ENCODE measurements at regions not wholly inside any gene's neighbourhood (a gene's known extent, or its start where the extent isn't known, plus 50 kb on each side); places are given as distances from the start of the nearest gene placed in this dataset.

DNA sequence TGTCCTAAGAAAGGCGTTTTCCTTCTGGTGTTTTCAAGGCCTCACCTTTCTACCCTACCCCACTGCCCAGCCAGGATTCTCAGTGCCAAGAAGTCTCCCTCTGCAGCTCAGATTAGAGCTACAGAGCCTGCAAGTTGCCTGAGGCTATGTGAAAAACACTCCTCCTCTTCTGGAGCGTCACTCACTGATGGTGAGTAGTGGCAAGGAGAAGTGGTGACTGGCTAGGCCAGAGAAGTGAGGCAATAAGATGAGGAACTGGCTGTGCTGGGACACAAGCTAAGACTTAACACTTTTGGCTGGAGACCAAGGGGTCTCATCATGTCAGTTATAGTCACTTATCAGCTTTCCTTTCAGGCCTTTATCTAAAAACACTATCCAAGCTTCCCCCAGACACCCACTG is 86.7 kb upstream of the PRKAR2B start:
- peak; percentile 81 for DNase-seq (ENCODE audit: low read depth)

DNA sequence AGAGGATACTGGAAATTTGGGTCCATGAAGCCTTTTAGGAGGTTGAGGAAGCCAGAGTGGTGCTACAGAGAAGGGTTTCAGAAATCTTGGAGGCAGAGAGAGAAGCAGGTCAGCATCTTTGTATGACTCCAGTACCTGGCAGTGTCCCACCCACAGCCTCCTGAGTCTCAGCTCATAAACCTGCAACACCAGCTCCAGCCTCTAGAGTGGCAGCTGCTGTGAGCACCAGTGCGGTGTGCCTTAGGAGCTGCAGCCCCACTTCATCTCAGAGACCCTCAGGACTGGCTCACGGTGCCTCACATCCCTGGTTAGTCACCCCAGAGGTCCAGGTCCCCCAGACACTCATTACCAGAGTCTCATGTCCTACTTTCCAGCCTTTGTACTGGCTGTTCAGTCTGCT is 84.8 kb upstream of the PRKAR2B start:
- DNase-seq (ENCODE audit: low read depth) = no peak

DNA sequence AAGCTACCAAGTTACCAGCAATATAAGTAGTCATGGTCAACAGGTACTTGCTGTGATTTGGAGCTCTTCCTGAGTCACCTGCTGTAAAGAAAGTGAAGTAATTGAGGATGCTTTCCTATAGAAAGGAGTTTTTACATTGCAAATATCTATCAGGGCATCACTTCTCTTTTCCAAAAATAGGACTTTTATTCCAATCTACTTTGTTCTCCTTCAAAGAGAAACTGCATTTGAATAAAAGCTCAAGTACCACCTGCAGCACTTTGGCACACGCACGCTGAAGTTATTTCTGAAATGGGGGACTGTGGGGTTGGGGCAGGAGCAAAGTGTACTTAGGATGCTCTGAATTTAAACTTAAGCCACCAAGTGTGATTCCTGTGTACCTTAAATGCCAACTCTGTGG is 81.8 kb upstream of the PRKAR2B start:
- DNase-seq (ENCODE audit: low read depth) = no peak

DNA sequence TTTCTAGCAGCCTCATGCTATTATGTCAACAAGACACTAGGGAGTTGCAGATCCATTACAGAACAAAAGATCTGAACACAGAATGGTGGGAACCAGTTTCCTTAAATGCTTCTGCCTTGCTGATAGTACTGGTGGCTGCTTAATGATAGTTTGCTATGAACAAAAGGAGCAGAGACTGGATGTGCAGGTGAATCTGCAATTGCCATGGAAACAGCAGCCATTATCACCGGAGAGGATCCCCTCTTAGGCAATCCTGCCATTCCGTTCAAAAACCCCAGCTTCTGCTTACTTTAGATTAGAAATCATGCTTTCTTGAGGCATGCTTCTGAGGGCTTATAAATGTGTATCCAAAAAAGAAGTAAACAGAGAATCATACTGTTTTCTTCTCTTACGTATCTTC is 80.0 kb upstream of the PRKAR2B start:
- no peak for DNase-seq (ENCODE audit: low read depth)

DNA sequence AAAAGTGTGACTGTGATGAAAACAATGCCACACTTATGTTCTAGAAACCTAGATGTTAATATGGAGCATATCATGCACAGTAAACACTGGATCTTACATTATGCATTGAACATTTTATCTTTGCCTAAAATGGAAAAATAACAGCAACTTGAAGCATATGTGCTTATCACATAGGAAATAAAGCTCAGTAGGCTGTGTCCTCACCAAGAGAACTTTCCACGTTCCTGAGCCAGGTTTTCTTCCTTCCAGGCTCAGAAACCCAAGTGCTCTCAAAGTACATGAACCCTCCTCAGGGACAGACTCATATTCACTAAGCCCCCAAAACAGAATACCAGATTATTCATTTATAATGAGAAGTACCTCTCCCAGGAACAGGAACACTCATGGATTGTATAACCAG is 79.4 kb upstream of the PRKAR2B start:
- DNase-seq (ENCODE audit: low read depth) = no peak

DNA sequence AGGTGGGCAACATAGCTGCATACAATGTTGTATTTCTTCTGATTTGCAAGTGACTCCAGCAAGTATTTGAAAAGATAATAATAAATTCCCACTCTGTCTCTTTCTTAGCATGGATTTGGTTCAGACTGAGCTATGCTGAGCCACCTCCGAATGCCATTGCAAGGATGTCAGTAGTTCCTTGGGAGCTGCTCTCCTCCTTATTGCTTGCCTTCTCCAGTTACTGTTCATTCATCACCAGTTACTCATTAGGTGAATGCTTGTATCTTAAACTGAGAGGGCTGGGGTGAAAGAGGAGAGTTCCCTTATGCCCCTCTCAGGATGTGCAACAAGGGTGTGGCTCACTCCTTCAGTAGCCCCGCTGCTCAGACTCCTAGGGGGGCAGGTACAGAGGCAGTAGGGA is 78.4 kb upstream of the PRKAR2B start:
- no peak for DNase-seq (ENCODE audit: low read depth)

DNA sequence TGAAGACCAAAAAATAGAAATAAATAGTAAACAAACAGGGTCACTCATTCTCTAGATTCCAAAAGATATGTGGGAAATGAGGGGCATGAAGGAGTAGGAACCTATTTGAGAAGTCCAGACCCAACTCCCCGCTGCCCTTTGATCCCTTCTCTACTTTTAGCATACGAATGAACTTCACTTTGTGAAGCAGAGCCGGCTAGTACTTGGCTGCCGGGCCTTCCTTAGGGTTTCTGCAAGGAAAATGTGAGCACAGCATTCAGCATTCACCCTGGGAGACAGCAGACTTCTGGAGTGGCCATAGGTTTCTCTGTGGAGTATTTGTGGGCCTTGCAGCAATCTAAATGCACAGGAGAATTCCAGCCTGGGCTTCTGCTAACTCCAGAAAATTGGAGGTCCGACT is 76.3 kb upstream of the PRKAR2B start:
- DNase-seq (ENCODE audit: low read depth) = no peak

DNA sequence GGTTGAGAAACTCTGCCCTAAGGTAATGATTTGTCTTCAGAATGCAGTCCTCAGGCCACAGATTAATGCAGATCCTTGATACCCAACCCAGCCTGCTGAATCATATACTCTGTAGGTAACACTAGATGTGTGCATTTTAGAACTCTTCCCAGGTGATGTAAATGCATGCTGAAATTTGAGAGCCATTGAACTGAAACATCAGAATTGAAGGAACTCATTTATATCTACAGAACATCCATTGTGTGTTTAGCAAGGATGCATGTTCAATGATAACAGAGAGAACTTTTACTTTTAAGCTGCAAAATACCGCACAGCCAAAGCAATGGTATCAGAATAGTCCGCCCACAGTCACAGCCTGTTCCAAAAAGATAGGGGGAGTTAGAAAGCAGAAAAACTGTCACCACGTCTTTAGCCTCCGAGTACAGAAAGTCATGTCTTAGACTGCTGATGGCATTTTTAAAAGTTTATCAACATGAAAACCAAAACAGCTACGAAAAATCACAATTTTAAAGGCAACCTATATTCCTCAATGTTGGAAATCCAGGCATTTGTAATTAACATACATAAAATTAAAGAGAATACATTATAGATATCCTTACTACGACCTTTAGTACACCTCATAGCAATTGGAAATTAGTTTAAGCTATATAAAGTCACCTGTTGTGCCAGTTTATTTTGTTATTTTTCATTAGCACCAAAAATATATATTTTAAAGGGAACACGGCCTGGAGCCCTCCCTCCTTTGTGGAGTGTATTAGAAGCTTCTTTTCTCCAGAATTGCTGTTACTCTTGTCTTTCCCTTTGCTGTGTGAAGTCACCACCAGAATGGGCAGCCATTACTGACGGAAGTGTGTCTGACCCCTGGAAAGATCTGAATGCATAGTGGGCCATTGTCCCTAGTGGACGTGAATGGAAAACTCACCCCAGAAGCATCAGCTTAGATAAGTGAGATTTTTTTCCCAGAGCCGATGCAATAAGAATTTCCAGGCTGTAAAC is 65.8 kb upstream of the PRKAR2B start:
- no peak for DNase-seq (ENCODE audit: low read depth)

DNA sequence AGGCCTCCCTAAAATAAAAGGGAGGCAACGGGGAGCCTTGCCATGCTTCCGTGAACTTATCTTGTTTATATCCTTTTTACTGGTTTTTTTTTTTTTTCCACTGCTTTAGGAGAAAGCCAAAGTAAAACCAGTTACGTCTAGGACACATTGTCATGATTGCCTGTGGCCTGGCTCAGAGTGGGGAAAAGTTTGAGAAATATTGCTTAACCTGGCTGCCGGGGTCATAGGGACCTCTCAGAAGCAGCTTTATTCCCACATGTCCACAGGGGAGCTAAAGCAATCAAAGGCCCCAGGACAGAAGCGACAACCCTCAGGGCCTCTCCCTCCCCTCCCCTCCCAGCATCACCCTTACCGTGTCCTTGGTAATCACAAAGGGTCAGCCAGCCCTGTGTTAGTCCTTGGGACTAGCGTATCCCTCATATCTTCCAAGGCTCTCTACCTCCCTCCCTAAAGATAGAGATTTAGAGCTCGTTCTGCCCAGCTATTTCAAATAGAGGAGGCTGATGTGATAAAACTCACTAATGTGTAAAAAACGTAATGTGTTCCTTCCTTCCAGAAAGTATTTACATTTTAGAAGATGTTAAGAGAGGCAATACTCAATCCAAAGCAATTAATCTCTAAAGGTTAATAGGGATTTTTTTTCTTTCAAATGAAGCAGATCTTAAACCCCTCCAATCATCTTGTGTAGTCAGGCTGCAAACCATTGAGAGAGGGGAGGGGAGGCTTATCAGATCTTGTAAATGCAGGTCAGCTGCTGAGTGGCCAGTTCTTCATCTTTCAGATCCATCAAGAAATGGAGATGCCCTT is 64.8 kb upstream of the PRKAR2B start:
- no peak for DNase-seq (ENCODE audit: low read depth)

DNA sequence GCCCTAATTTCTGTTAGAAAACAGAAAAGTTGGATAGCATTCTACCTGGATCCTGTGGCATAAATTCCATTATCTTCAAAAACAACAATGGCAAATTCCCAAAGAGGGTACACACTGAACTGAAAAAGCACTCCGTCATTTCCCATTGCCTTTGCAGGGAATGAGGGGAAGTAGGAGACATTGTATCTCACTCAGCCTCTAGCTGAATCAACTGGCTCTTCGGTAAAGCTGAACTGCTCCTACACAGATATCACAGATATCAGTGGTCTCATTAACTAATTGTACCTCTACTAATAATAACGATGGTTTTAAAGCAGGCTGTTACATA is 64.2 kb upstream of the PRKAR2B start:
- no peak for DNase-seq (ENCODE audit: low read depth)

DNA sequence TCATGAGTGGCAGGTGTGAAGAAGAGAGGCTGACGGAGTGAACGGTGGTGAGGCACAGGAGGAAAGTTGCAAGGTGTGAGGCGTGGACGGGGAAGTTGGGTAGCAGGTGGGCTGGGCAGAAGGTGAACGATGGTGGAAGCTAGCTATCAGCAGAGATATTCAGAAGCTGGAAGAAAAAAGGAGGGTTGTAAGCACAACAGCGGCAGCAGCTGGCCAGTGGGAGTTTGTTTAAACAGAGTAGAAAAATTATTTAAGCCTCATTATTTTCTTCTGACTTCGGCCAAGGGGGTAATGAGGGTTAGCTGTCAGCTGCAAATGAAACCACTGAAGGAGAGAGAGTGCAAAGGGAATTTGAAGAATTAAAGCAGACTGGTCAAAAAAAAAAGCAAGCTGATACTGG is 62.1 kb upstream of the PRKAR2B start:
- DNase-seq (ENCODE audit: low read depth) = no peak

DNA sequence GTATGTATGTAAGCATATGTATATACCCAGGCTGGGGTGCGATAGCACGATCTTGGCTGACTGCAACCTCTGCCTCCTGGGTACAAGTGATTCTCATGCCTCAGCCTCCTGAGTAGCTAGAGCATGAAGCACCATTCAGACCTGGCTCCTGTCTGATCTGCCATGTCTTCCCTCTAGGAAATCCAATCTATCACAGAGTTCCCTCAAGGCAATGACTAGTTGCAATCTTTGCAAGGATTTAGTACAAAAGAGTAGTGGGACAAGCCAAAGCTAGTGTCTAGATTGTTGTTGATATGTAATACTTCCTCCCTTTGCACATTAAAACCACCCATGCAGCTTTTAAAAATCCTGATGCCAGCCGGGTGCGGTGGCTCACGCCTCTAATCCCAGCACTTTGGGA is 60.5 kb upstream of the PRKAR2B start:
- DNase-seq (ENCODE audit: low read depth) = no peak

DNA sequence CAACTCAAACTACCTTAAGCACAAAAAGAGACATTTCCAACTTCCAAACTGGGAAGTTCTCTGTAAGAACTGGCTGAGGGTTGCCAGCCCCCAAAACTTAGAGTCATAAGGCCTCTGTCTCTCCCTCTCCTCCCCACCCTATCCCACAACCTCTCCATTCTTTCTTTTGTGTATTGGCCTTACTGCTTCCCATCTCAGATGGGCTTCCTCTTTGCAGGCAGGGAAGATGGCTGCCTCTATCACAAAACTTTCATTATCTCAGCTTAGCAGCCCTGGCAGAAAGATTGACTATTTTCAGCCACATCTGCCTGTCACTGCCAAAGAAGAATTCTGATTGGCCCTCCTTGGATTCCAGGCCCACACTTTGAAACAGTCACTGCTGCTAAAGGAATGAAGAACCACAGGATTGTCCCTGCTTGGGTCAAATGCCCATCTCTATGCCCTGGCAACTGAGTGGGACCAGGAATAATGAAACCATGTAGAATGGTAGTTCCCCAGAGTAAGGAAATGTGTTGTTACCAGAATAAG is 58.0 kb upstream of the PRKAR2B start:
- peak; percentile 7 for DNase-seq (ENCODE audit: low read depth)

DNA sequence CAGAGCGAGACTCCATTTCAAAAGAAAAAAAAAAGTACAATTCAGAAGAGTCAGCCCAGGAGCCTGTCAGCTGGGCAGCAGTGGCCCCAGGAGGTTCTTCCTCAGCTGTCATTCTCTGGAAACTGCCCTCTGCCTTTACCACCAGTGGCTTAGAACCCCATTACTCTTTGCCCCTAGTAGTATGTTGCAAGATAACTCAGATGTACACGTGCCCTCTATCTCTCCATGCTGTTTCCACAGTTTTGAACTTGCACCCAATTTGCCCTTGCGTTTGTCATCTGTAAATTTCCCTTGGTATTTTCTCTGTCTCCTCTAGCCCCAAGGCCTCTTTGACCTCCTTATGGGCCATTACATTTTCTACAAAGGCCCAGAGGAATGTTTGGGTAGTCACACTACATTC is 56.7 kb upstream of the PRKAR2B start:
- DNase-seq (ENCODE audit: low read depth) = no peak

DNA sequence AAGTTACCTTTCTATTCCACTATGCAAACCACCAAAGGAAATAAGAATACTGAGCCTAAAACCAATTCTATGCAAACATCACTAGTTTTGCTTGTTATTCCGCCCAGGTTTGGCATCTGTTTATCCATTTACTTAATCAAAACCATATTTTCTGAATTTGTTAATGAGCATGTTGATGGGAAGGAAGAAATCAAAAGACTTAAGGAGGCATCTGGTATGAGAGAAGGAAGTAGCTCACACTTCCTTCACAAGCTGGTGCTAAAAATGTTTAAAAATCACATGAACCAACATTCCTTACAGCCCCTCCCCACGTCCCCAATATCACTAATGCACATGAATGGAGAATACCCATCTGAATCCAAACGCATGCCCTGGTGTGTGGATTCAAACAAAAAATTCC is 52.0 kb upstream of the PRKAR2B start:
- no peak for DNase-seq (ENCODE audit: low read depth)
